A673 (cell line): ENCODE measurements at regions not wholly inside any gene's neighbourhood (a gene's known extent, or its start where the extent isn't known, plus 50 kb on each side); places are given as distances from the start of the nearest gene placed in this dataset.

Experiments
- BruUV-seq: library from RNA; stranded (reverse); fragments of 400-500 nt; replicated peaks from 2 replicates; lab custom pipeline; 2021; lab: Mats Ljungman, UMichigan
- CTCF ChIA-PET: fragments of 300-600 bp; sonication (Branson Sonifier 250); formaldehyde crosslinking; loops from one replicate; lab custom pipeline; 2022; ENCODE audit warnings: antibody characterized with exemption; lab: Charles Lee
- POLR2A ChIA-PET: fragments of 300-600 bp; sonication (Branson Sonifier 250); formaldehyde crosslinking; loops from one replicate; lab custom pipeline; 2022; ENCODE audit warnings: antibody characterized with exemption; ENCODE audit not compliant: low non-redundant PET; lab: Charles Lee
- DNase-seq: peaks from one replicate; pipeline ENCODE4 v3.0.0-alpha.2; 2015; ENCODE audit warnings: low spot score
- H3K27ac ChIP-seq: fragments of 200-600 bp; sonication (generic); 2 replicates; pipeline ENCODE4 v1.5.1; 2016; ENCODE audit warnings: mixed run types, low read depth, mild to moderate bottlenecking, mixed read lengths, antibody characterized with exemption, low read length; ENCODE audit not compliant: poor library complexity, severe bottlenecking
- H3K27me3 ChIP-seq: fragments of 200-600 bp; sonication (generic); replicated peaks from 2 replicates; pipeline ENCODE4 v1.6.1; 2017; ENCODE audit warnings: mixed run types, low read depth, mild to moderate bottlenecking, mixed read lengths, antibody characterized with exemption, low read length; ENCODE audit not compliant: insufficient read depth, poor library complexity
- H3K36me3 ChIP-seq: fragments of 200-600 bp; sonication (generic); 2 replicates; pipeline ENCODE4 v1.6.1; 2016; ENCODE audit warnings: mixed run types, mild to moderate bottlenecking, mixed read lengths, antibody characterized with exemption, low read length; ENCODE audit not compliant: insufficient read depth, poor library complexity, severe bottlenecking
- H3K4me1 ChIP-seq: fragments of 200-600 bp; sonication (generic); 2 replicates; pipeline ENCODE4 v1.6.1; 2017; ENCODE audit warnings: mixed run types, mild to moderate bottlenecking, mixed read lengths, antibody characterized with exemption, low read length; ENCODE audit not compliant: insufficient read depth, poor library complexity, severe bottlenecking
- H3K4me3 ChIP-seq: fragments of 200-600 bp; sonication (generic); 2 replicates; pipeline ENCODE4 v1.5.1; 2016; ENCODE audit warnings: low read depth, mixed run types, mild to moderate bottlenecking, mixed read lengths, low read length; ENCODE audit not compliant: poor library complexity, severe bottlenecking
- H3K9me3 ChIP-seq: fragments of 200-600 bp; sonication (generic); 2 replicates; pipeline ENCODE4 v1.6.1; 2016; ENCODE audit warnings: mixed run types, low read depth, mild to moderate bottlenecking, mixed read lengths, antibody characterized with exemption, low read length; ENCODE audit not compliant: poor library complexity, severe bottlenecking
- EZH2 ChIP-seq: fragments of 200-600 bp; sonication (generic); IDR thresholded peaks from 2 replicates; pipeline ENCODE4 v1.6.1; 2017; ENCODE audit warnings: borderline replicate concordance, low read depth, mild to moderate bottlenecking, mixed read lengths, antibody characterized with exemption, low read length; ENCODE audit not compliant: poor library complexity, severe bottlenecking
- intact Hi-C: fragments of 100-400 bp; cut with micrococcal nuclease; formaldehyde crosslinking; loops from one replicate; pipeline ENCODE4 v1.10.0; 2022; ENCODE audit not compliant: unreplicated experiment
- TF ChIP-seq, protein P1 (sequence below): fragments of 300-800, 200-600 bp; sonication (generic); conservative IDR thresholded peaks from 2 replicates; pipeline ENCODE4 v1.5.1; 2017; ENCODE audit warnings: low read depth, mild to moderate bottlenecking, antibody characterized with exemption, low read length, moderate library complexity, mixed read lengths

DNA sequence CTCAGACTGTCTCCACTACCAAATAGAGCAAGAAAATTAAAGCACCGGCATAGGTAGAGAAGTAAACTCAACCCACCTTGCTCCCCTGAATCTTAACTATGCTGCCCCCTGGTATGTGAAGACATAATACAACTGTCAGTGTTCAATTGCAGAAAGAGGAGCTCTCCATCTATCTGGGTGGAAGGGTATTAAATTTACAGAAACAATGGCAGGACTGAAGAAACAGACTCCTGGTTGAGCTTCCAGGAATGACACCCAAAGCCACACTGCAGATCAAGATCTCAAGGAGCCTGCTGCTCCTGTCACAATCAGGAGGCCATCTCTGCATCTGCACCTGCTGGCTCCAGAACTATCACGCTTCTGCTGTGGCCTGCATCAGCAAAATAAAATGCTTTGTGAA is 132.1 kb upstream of the BMAL1 start:
- intact Hi-C loops: no loop called here
- ChIA-PET POLR2A (no interaction called here), CTCF (no interaction called here)
- no peak for DNase-seq
- Histone ChIP-seq H3K27ac (no peak overlapping the region), H3K4me3 (no peak overlapping the region), H3K36me3 (no peaks in the 10 kb centered on the region), H3K9me3 (no peaks in the 10 kb centered on the region), H3K27me3 (peaks cover 6% of the 10 kb centered on the region), H3K4me1 (no peaks in the 10 kb centered on the region)
- TF ChIP-seq EZH2: no peak
- TF ChIP-seq, protein P1, sequence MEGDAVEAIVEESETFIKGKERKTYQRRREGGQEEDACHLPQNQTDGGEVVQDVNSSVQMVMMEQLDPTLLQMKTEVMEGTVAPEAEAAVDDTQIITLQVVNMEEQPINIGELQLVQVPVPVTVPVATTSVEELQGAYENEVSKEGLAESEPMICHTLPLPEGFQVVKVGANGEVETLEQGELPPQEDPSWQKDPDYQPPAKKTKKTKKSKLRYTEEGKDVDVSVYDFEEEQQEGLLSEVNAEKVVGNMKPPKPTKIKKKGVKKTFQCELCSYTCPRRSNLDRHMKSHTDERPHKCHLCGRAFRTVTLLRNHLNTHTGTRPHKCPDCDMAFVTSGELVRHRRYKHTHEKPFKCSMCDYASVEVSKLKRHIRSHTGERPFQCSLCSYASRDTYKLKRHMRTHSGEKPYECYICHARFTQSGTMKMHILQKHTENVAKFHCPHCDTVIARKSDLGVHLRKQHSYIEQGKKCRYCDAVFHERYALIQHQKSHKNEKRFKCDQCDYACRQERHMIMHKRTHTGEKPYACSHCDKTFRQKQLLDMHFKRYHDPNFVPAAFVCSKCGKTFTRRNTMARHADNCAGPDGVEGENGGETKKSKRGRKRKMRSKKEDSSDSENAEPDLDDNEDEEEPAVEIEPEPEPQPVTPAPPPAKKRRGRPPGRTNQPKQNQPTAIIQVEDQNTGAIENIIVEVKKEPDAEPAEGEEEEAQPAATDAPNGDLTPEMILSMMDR: no peak
- BruUV-seq: no TSS peak

DNA sequence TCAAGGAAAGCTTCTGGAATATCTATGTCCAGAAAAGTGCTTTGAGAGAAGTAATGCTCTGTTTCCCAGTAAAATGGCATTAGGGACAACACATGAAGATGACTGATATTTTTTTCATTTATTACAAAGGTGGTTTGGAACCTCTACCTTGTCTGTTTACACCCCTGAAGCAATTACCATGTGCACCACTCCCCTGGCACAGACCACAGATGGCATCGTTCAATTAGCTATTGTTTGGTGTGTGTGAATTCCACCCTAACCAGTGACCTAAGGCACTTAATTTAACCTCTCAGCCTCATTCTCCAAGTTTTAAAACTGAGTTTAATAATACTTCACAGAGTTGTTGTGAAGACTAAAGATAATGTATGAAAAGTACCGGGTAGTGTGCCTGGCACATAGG is 127.6 kb upstream of the BMAL1 start:
- no peak for DNase-seq
- POLR2A ChIA-PET: no interaction called here
- intact Hi-C loops: no loop called here

DNA sequence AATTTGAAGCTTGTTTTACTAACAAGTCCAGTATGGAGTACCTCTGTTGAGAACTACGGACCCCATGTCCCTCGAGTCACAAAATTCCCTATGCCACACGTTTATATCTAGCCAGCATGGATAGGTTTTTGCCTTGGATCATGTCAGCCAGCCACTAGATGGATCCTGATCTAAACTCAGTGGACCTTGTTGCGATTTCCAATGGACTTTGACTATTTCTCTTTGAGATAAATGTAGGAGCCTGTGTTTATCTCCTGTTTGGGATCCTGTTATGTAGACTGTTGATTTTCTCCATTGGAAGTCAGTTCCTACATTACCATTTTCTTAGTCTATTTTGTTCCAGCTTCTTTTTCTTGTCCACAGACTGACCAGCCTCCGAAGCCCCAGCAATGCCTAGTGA is 127.1 kb upstream of the BMAL1 start:
- ChIA-PET POLR2A (no interaction called here), CTCF (no interaction called here)
- TF ChIP-seq, protein P1: no peak
- TF ChIP-seq EZH2: no peak
- Histone ChIP-seq H3K4me1 (no peaks in the 10 kb centered on the region), H3K4me3 (no peak overlapping the region), H3K27ac (no peak overlapping the region), H3K36me3 (no peaks in the 10 kb centered on the region), H3K9me3 (no peaks in the 10 kb centered on the region), H3K27me3 (peaks cover 9% of the 10 kb centered on the region)
- BruUV-seq: no TSS peak
- intact Hi-C loops: no loop called here
- no peak for DNase-seq

More for the DNA sequence above, 127.6 kb upstream of the BMAL1 start:
- no TSS peak for BruUV-seq
- no peaks in the 10 kb centered on the region for H3K9me3 ChIP-seq
- no peaks in the 10 kb centered on the region for H3K36me3 ChIP-seq
- CTCF ChIA-PET: no interaction called here
- peaks cover 9% of the 10 kb centered on the region for H3K27me3 ChIP-seq
- no peak overlapping the region for H3K27ac ChIP-seq
- TF ChIP-seq, protein P1: no peak
- no peak for TF ChIP-seq EZH2
- no peaks in the 10 kb centered on the region for H3K4me1 ChIP-seq
- no peak overlapping the region for H3K4me3 ChIP-seq
